CD4-positive, alpha-beta T cell (primary cell): ENCODE measurements at regions not wholly inside any gene's neighbourhood (a gene's known extent, or its start where the extent isn't known, plus 50 kb on each side); places are given as distances from the start of the nearest gene placed in this dataset.

Source experiments
- ATAC-seq: fragments of 200-7000 bp; cut with Tn5 transposase; one replicate; pipeline ENCODE4 v1.10.0; 2022; ENCODE audit warnings: mild to moderate bottlenecking; ENCODE audit not compliant: poor library complexity
- CTCF ChIA-PET: fragments of 350-600 bp; sonication (Branson Sonifier 250); formaldehyde crosslinking; loops from one replicate; lab custom pipeline; 2021; ENCODE audit warnings: antibody characterized with exemption, inconsistent platforms; lab: Charles Lee
- POLR2A ChIA-PET: fragments of 350-600 bp; sonication (Branson Sonifier 250); formaldehyde crosslinking; loops from one replicate; lab custom pipeline; 2021; ENCODE audit warnings: antibody characterized with exemption, inconsistent platforms; lab: Charles Lee
- DNase-seq, 14 experiments: peaks; one replicate each; pipeline ENCODE4 v3.0.0-alpha.2; 2013 to 2020; ENCODE audit warnings: mixed read lengths in 2 of 14
- H3K27ac ChIP-seq, 2 donors: one replicate each; pipeline versions ENCODE4 v1.5.1 to v1.7.0; 2013; ENCODE audit warnings: low read length in 2 of 2, low read depth in 1 of 2, mild to moderate bottlenecking in 1 of 2
- H3K27me3 ChIP-seq, 2 experiments: 1 replicate in 1 of 2; 2 replicates in 1 of 2; pipeline versions ENCODE4 v1.6.1 to v1.7.0; 2013; ENCODE audit warnings: low read length in 2 of 2, control low read depth in 1 of 2, mild to moderate bottlenecking in 1 of 2, moderate library complexity in 1 of 2; ENCODE audit not compliant: insufficient read depth in 2 of 2, control insufficient read depth in 1 of 2
- H3K36me3 ChIP-seq: one replicate; pipeline ENCODE4 v1.6.1; 2013; ENCODE audit warnings: low read length, control low read depth; ENCODE audit not compliant: insufficient read depth
- H3K4me1 ChIP-seq: one replicate; pipeline ENCODE4 v1.6.1; 2013; ENCODE audit warnings: low read length, control low read depth; ENCODE audit not compliant: insufficient read depth
- H3K4me3 ChIP-seq: one replicate; pipeline ENCODE4 v1.5.1; 2013; ENCODE audit warnings: mild to moderate bottlenecking, low read length, moderate library complexity
- H3K9me3 ChIP-seq, 2 experiments: 1 replicate in 1 of 2; 2 replicates in 1 of 2; pipeline versions ENCODE4 v1.6.1 to v1.7.0; 2013; ENCODE audit warnings: low read length in 2 of 2, mild to moderate bottlenecking in 2 of 2, control low read depth in 1 of 2, moderate library complexity in 1 of 2; ENCODE audit not compliant: control insufficient read depth in 1 of 2, insufficient read depth in 1 of 2
- H3K27ac Mint-ChIP-seq: one replicate; pipeline ENCODE4 v1.8.0; 2020; ENCODE audit warnings: mixed read lengths
- H3K27me3 Mint-ChIP-seq: one replicate; pipeline ENCODE4 v1.8.0; 2021; ENCODE audit warnings: mixed read lengths
- H3K36me3 Mint-ChIP-seq: one replicate; pipeline ENCODE4 v1.8.0; 2021; ENCODE audit warnings: low read depth, mixed read lengths
- H3K4me1 Mint-ChIP-seq: one replicate; pipeline ENCODE4 v1.8.0; 2021; ENCODE audit warnings: low read depth, mixed read lengths
- H3K4me3 Mint-ChIP-seq: one replicate; pipeline ENCODE4 v1.8.0; 2020; ENCODE audit warnings: mild to moderate bottlenecking, mixed read lengths
- H3K9me3 Mint-ChIP-seq: one replicate; pipeline ENCODE4 v1.8.0; 2020; ENCODE audit warnings: mixed read lengths
- intact Hi-C, 2 experiments: fragments of 100-400 bp; cut with DNase I in 1 of 2; cut with micrococcal nuclease in 1 of 2; formaldehyde crosslinking; loops; one replicate each; pipeline versions ENCODE4 v1.15.1 to v1.9.0; 2023 to 2025; cut with DNase I, micrococcal nuclease
- TF ChIP-seq, protein P1 (sequence below): fragments of 200-600 bp; IDR thresholded peaks from one replicate; pipeline ENCODE4 v1.8.0; 2022; ENCODE audit warnings: antibody characterized with exemption, mild to moderate bottlenecking

DNA sequence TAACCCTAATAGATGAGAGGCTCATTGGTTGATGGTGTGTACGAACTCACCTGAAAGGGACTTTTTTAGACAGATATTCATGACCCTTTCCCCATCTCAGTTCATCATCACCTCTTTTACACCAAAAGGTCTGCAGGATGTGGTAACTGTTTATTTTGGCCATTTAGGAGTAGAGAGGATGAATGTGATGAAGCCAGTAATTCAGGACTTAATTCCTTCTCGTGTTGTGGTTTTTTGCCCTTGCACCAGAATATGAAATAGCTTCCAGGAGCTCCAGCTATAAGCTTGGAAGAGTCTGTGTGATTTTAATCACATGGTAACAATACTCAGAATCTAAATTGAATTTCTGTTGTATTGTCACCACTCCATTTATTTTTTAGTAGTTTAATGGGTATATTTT, 189.4 kb upstream of the KCTD3 start:
- Histone ChIP-seq H3K9me3 (peaks cover 0 to 4% of the 10 kb centered on the region in 2 experiments), H3K4me3 (no peak overlapping the region), H3K27me3 (no peaks in the 10 kb centered on the region), H3K27ac (no peak overlapping the region), H3K36me3 (no peaks in the 10 kb centered on the region), H3K4me1 (no peaks in the 10 kb centered on the region)
- Mint-ChIP-seq H3K4me3 (no peak overlapping the region), H3K27ac (no peak overlapping the region), H3K27me3 (no peaks in the 10 kb centered on the region), H3K36me3 (no peaks in the 10 kb centered on the region), H3K4me1 (no peaks in the 10 kb centered on the region), H3K9me3 (no peaks in the 10 kb centered on the region)
- ChIA-PET POLR2A (no interaction called here), CTCF (no interaction called here)
- ATAC-seq, result no peak
- no peak for DNase-seq
- intact Hi-C loops, result no loop called here
- TF ChIP-seq, protein P1, sequence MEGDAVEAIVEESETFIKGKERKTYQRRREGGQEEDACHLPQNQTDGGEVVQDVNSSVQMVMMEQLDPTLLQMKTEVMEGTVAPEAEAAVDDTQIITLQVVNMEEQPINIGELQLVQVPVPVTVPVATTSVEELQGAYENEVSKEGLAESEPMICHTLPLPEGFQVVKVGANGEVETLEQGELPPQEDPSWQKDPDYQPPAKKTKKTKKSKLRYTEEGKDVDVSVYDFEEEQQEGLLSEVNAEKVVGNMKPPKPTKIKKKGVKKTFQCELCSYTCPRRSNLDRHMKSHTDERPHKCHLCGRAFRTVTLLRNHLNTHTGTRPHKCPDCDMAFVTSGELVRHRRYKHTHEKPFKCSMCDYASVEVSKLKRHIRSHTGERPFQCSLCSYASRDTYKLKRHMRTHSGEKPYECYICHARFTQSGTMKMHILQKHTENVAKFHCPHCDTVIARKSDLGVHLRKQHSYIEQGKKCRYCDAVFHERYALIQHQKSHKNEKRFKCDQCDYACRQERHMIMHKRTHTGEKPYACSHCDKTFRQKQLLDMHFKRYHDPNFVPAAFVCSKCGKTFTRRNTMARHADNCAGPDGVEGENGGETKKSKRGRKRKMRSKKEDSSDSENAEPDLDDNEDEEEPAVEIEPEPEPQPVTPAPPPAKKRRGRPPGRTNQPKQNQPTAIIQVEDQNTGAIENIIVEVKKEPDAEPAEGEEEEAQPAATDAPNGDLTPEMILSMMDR, result no peak

DNA sequence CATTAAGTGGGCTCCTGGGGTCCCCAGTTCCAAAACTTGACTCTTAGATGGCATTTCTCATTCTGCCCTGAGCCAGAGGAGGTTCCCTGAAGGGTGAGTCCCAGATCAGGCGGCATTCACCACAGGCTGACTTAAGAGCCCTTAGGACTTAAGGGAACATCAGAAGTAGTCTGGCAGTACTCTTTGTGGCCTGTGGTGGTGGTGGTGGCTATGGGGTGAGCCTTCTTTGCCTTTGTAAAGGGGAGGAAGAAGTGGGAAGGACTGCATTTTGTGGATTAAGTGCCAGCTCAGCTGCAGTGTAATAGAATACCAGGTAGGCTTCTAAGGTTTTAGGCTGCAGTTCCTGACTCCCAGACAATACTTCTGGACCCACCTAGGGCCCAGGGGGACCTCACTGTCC, 186.5 kb upstream of the KCTD3 start:
- ATAC-seq (no peak), DNase-seq (no peak)
- Mint-ChIP-seq H3K4me1 (no peaks in the 10 kb centered on the region), H3K4me3 (no peak overlapping the region), H3K36me3 (no peaks in the 10 kb centered on the region), H3K27ac (no peak overlapping the region), H3K9me3 (no peaks in the 10 kb centered on the region), H3K27me3 (no peaks in the 10 kb centered on the region)
- Histone ChIP-seq H3K4me3 (no peak overlapping the region), H3K27me3 (no peaks in the 10 kb centered on the region), H3K4me1 (no peaks in the 10 kb centered on the region), H3K9me3 (peaks cover 0 to 4% of the 10 kb centered on the region in 2 experiments), H3K27ac (no peak overlapping the region), H3K36me3 (no peaks in the 10 kb centered on the region)
- intact Hi-C loops, result no loop called here
- TF ChIP-seq, protein P1, result no peak
- ChIA-PET CTCF (no interaction called here), POLR2A (no interaction called here)

DNA sequence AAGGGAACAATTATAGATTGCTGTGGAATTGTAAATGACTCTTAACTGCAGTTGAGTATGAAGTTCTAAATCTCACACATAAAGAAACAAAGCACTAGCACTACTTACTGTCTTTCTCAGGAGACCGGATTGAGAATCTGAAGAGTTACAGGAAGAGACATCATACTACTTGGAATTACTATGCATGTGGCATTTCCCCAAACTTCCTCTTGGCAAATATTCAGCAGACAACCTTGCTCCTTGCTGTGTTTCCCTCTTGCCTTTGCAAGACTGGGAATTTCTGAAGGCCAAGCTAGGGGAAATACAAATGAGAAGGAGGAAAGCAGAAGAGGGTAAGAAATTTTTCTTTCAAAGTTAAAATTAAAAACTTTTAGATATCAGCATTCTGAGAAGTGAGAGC, 173.6 kb upstream of the KCTD3 start:
- POLR2A ChIA-PET, result no interaction called here
- DNase-seq, result no peak
- H3K4me3 Mint-ChIP-seq, result no peak overlapping the region

More for the DNA sequence above, 173.6 kb upstream of the KCTD3 start:
- Histone ChIP-seq H3K9me3 (peaks cover 0 to 32% of the 10 kb centered on the region in 2 experiments), H3K27me3 (no peaks in the 10 kb centered on the region), H3K4me3 (no peak overlapping the region), H3K4me1 (no peaks in the 10 kb centered on the region), H3K36me3 (no peaks in the 10 kb centered on the region), H3K27ac (no peak overlapping the region)
- no peaks in the 10 kb centered on the region for H3K27me3 Mint-ChIP-seq
- CTCF ChIA-PET, result no interaction called here
- no peak for ATAC-seq
- intact Hi-C loops, result no loop called here
- H3K36me3 Mint-ChIP-seq, result no peaks in the 10 kb centered on the region
- H3K27ac Mint-ChIP-seq, result no peak overlapping the region
- H3K4me1 Mint-ChIP-seq, result no peaks in the 10 kb centered on the region
- TF ChIP-seq, protein P1, result no peak
- peaks cover 6% of the 10 kb centered on the region for H3K9me3 Mint-ChIP-seq
